C4-2B (cell line): ENCODE measurements at regions not wholly inside any gene's neighbourhood (a gene's known extent, or its start where the extent isn't known, plus 50 kb on each side); places are given as distances from the start of the nearest gene placed in this dataset.

Experiments used
- CTCF ChIP-seq: fragments of 450-650 bp; conservative IDR thresholded peaks from 2 replicates; pipeline ENCODE4 v1.5.1; 2017; ENCODE audit warnings: mild to moderate bottlenecking
- ZFX ChIP-seq: fragments of 450-650 bp; IDR thresholded peaks from 2 replicates; pipeline ENCODE4 v1.6.1; 2017

- TF ChIP-seq CTCF: no peak
- no peak for TF ChIP-seq ZFX
Measured at GRCh38 chr10:93139059-93139655, 65.5 kb downstream of the CYP26A1 start.
